GM18873 (cell line): ENCODE measurements at regions not wholly inside any gene's neighbourhood (a gene's known extent, or its start where the extent isn't known, plus 50 kb on each side); places are given as distances from the start of the nearest gene placed in this dataset.
"Not testable (repeated sequence)": the region's sequence is repeated elsewhere in the genome, so short reads cannot be mapped to it uniquely, and the experiment has no call there.

ENCODE experiments used
- ATAC-seq: cut with Tn5 transposase; IDR thresholded peaks from one replicate; pipeline ENCODE4 v1.9.1; 2021; ENCODE audit warnings: mild to moderate bottlenecking, moderate library complexity, moderate number of reproducible peaks; ENCODE audit not compliant: unreplicated experiment, low FRiP score

DNA sequence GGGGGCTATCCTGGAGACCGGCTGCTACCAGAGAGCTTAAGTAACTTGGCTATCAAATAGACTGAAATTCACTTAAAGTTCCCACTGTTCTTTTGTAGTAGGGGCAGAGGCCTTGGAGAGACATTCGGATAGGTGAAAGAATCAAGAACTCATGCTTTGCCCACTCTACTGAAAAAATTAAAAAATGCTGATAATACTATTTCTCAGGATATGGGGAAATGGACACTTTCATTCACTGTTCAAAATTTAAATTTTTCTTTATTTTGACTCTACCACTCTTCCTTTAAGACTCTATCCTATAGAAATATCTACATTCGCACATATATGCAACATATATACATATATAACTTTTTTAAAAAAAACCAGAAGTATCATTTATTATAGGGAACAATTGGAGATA is 117.8 kb upstream of the CHD6 start:
- ATAC-seq: no peak

DNA sequence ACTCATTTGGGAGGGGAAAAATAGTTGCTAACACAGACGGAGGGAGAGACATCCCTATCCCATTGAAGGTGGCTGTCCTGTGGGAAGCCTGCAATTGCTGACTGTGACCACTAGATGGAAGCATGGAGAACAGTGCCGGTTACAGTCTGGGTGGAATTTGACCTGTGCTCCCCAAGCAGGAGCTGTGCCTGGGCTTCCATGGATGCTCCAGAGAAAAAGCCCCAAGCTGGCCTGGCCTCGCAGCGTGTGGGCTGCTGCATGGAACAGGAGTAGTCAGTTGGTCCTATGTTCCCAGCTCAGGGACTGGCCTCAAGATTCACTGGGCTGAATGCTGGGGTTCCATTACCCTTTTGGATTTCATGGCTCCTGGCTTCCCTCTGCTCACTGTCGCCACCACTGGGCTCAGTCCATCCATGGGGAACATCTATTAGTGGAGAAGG is 116.3 kb upstream of the CHD6 start:
- ATAC-seq: no peak

DNA sequence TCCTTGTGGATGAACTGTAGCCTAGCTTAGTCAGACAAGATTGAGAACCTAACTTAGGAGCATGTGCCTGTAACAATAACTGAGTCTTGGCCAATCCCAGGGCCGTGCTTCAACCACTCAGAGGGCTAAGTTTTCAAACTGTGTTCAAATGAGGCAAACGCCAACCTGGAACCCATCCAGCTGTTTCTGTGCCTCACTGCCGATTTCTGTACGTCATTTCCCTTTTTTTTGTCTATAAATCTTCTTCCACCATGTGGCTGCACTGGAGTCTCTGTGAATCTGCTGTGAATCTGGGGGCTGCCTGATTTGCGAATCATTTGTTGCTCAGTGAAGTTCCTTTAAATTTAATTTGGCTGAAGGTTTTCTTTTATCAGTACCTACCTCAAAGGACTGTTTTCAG is 115.0 kb upstream of the CHD6 start:
- no peak for ATAC-seq

DNA sequence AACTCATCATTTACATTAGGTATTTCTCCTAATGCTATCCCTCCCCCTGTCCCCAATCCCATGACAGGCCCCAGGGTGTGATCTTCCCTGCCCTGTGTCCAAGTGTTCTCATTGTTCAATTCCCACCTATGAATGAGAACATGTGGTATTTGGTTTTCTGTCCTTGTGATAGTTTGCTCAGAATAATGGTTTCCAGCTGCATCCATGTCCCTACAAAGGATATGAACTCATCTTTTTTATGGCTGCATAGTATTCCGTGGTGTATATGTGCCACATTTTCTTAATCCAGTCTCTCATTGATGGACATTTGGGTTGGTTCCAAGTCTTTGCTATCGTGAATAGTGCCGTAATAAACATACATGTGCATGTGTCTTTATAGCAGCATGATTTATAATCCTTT is 113.0 kb upstream of the CHD6 start:
- ATAC-seq: not testable (repeated sequence)

DNA sequence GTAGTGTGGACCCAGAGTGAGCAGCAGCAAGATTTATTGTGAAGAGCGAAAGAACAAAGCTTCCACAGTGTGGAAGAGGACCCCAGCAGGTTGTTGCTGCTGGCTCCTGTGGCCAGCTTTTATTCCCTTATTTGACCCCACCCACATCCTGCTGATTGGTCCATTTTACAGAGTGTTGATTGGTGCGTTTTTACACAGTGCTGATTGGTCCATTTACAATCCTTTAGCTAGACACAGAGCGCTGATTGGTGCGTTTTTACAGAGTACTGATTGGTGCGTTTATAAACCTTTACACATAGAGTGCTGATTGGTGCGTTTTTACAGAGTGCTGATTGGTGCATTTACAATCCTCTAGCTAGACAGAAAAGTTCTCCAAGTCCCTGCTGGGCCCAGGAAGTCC is 109.5 kb upstream of the CHD6 start:
- not testable (repeated sequence) for ATAC-seq

DNA sequence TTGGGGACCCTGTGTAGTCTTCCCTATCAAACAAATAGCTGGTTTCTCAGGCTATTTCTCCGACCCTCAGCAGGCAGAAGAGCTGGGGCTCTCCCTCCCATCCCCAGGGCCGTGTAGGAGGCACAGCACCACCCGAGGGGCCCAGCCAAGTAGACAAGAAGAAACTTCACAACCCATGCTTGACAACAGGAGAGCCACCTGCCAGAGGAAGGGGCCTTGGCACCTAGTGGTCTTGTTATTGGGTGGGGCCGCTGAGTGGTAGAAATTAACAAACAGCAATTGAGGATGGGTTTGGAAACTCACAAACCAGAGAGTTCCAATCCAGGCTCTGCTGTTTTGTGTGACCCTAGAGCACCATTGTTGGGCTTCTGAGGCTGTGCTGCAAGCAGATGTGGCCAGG is 108.5 kb upstream of the CHD6 start:
- no peak for ATAC-seq

DNA sequence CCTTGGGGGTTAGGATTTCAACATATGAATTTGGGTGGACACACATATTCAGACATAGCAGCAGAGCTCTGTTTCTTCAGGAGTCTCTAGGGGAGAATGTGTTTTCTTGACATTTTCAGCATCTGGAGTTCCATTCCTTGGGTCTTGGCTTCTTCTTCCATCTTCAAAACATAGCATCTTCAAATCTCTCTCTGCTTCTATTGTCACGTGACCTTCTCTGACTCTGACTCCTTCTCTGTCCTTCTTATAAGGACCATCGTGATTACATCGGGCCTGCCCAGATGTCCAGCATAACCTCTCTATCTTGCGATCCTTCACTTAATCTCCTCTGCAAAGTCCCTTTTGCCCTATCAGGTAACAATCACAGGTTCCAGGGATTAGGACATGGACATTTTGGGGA is 101.0 kb upstream of the CHD6 start:
- no peak for ATAC-seq

DNA sequence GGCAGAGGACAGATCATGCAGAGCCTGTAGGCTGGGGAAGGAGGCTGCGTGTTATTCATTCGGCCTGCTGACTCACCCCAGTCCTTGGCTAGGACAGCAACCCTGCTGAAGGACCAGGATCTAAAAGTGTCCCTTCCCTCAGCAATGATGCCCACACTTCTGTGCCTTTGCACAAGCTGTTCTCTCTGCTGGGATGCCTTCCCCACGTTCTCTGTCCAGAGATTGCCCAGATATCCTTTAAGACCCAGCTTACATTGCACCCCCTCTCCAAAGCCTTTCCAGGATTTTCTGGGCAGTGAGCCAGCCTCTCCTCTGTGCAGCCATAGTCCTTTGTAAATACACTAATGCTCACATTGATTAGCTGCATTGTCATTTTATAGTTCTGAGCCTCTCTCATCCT is 99.3 kb upstream of the CHD6 start:
- ATAC-seq: no peak

DNA sequence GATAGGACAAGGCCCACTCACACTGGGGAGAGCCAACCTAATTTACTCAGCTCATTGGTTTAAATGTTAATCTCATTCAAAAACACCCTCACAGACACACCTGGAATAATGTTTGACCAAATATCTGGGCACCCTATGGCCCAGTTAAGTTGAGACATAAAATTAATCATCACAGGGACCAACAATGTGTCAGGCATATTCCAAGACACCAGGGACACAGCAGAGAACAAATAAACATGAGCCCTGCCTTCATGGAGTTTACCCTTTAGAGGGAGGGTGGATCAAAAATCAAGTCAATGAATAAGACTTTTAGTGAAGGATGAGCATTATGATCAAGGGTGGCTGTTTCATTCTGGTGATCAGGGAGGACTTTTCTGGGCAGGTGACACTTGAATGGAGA is 98.7 kb upstream of the CHD6 start:
- no peak for ATAC-seq

DNA sequence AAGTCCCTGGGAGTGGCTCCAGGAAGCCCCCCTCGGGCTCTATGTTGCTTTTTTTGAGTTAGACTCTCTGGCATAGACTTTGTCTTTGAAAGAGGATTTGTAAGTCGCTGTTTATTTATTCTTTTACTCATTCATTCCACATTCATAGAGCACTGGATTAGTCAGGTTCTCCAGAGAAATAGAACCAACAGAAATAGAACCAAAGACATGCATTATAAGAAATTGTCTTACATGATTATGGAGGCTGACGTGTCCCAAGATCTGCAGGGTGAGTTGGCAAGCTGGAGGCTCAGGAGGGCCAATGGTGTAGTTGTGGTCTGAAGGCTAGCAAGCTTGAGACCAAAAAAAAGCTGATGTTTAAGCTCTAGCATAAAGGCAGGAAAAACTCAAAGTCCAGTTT is 98.3 kb upstream of the CHD6 start:
- ATAC-seq: no peak

DNA sequence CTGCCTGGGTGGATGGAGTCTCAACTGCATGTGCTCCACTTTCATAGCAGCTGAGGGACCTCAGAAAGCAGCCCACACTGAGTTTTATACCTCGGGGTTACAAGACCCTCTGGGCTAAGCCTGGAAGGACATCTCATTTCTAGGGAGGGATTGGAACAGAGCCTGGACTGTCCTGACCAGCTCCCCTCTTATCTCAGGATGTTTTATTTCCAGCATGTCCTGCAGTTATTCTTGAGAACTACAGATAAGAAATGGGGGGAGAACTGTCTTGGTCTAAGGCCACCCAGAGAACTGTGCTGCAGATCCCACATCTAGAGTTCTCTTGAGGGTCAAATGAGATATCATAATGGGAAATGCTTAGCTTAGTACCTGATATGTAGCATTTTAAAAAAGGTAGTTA is 97.3 kb upstream of the CHD6 start:
- no peak for ATAC-seq

DNA sequence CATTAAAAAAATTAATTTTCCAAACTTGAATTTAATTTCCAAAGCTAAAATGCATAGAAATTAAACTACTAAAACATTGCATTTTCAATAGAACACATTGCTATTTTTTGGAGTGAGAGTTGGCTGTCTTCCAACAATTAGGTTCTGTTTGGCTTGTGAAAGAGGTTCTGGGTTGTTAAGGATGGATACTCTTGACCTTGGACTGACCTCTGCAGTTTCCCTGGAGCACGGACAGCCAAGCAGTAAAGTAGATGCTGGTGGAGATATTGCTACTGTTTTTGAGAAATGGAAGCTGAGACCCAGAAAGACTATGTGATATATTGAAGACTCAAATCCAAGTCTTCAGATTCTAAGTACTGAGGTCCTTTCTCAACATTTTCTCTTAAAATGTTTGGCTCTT is 95.9 kb upstream of the CHD6 start:
- no peak for ATAC-seq

DNA sequence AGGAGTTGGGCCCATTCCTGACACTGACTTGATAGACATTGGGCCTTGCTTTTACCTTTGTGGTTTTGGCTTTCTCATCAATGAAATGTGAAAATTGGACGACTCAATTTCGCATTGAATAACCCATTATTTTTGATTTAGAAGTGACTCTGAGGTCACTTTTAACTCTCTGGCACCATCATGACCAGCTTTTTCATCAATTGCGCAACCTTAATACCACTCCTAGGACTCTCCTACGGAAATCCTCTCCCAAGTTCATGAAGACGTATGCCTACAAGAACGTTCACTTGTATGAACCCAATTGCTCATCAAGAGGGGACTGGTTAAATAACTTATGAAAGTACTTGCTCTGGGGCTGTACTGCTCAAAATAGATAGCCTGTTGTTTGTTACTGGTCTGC is 86.7 kb upstream of the CHD6 start:
- ATAC-seq: no peak

DNA sequence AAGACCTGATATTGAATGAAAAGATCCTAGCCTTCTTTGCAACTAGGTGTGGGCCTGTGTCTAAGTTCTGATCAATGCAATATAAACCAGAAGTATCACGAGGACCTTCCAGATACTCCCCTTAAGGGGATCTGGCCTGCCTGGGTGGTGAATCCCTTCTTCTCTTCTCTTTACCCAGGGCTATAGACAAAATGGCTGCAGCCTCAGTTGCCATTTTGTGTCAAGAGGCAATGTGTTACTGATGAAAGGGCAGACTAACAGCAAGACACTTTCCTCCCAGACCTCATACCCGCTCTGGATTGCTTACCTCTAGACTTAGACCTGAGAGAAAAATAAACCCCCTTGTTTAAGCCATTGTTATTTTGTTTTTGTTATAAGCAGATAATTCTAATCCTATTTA is 84.5 kb upstream of the CHD6 start:
- ATAC-seq: no peak

DNA sequence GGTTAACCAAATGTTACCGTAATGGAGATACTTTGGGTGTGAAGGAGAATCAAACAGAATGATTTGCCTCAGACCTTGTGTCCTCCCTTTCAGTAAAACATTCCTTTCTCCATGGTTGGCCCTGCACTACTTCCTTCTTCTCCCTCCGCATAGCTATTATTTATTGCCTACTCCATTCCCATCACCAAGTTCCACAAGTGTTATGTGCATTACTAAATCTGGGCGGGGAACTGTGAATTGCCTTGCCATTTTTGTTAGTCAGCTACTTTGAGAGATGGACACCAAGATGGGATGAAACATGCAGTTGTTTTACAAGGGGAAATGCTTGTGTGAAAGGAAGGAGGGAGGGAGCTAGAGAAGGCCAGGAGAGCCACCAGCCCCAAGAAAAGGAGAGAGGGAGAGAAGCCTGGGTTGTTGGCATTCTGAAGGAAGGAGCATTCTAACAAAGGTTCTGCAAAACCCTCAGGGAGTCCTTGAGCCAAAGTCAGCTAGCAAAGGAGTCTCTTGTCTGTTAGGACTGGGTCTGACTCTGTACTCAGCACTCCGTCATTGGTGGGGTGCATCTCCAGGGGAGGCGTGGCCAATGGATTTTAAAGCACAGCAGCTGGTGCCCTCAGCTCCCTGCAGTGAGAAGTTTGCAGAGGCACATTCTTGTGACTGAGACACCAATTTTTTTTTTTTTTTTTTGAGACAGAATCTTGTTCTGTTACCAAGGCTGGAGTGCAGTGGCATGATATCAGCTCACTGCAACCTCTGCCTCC is 83.6 kb upstream of the CHD6 start:
- ATAC-seq: no peak

DNA sequence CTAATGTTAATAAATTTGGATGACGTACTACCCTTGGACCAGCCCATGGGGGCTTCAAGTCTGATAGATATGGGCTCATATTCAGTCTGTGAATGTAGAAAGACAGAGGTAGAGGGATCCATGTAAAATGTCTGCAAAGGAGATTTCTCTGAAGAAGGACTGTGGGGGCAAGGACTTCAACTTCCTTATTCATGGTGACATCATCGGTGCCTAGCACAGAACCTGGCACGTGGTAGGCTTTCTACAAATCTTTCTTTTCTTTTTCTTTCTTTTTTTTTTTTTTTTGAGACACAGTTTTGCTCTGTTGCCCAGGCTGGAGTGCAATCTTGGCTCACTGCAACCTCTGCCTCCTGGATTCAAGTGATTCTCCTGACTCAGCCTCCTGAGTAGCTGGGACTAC is 81.5 kb upstream of the CHD6 start:
- not testable (repeated sequence) for ATAC-seq

DNA sequence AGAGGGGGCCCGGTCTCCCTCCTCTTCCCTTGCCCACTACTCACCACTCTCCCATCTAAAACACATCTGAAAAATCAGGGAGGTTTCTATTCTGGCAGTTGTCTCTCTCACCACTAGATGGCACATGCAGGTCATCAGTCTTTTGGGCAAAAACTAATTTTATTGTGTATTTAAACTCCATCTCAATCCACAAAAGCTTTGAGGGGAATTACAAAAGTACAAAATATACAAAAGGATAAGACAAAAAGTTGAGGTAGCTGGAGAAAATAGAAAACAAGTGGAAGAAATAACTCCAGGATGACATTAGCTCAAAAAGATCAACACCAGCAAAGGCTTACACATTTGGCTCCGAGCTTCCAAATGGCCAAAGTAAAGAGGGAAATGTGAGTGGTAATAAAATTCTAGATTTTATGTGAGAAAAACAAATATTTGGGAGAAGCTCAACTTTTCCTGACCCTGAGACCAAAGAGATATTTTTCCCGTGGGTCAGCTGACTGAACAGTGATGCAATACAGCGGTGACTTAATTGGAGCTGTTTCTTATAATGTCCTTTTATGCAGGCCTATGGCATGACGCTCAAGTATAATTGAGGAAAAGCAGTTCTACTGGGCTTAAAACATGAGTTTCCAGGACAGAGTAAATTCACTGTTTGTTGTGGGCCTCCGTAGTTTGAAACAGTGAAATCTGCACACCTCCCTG is 79.8 kb upstream of the CHD6 start:
- no peak for ATAC-seq

DNA sequence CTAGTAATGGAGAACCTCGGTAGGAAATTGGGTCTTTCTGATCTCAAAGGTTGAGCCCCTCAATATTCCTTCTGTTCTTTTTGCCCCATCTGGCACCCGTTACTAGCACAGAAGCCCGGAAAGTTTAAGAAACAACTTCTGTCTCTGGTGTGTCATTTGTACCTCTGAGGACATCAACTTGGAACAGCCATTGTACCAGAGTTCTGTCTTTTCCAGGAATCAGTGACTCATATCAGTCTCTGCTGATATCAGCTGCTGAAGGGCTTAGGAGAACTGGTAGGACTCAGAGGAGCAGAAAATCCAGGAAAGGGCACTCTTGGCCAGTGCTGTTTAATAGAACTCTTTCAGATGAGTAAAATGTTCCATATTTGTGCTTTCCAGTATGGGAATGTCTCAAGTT is 78.3 kb upstream of the CHD6 start:
- ATAC-seq: no peak

DNA sequence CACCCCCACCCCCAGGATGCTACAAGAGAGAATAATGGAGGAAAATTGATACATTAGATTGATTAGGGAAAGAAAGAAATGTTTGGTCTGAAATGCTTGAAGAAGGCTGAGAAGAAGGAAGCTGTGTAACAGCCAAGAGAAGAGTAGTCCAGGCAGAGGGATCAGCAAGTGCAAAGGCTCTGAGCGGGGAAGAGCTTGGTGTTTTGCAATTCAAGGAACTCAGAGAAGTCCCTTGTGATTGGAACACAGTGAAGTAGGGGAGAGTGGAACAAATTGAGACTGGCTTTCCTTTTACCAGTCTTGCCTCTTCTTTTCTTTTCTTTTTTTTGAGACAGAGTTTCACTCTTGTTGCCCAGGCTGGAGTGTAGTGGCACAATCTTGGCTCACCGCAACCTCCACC is 76.6 kb upstream of the CHD6 start:
- no peak for ATAC-seq

DNA sequence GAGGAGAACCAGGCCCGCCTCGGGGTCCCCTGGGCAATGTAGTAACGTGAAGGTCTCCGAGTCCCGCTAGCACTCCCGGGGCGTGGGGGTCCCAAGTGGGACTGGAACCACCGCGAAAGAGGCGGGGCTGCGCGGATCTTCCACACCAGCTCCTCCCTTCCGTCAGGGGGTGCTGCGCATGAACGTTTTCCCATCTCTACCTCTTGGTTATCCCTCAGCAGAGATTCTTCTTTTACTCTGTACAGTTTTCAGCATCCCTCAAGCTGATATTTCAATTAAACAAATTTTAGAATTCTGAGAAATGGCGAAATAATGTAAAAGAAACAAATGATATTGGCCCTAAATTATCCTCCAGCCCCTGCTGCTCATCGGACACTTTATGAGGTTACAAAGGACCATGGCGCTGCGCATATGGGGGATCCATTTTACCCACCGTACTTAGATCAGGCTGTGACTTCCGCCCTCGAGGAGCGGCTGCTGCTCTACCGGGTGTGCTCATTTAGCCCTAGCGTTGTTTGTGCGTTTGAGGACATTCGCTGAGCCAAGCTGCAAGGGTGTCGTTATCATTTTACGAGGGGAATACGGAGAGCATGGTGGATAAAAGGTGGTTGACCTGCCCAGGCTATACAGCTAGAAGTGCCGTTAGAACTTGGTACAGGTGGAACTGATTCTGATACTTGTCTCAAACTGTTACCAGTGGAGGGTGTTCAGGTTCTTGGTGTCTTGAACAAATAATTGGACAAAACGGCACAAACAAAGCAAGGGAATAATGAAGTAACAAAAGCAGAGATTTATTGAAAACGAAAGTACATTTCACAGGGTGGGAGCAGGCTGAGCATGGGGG is 75.2 kb upstream of the CHD6 start:
- ATAC-seq: peak; percentile 69

DNA sequence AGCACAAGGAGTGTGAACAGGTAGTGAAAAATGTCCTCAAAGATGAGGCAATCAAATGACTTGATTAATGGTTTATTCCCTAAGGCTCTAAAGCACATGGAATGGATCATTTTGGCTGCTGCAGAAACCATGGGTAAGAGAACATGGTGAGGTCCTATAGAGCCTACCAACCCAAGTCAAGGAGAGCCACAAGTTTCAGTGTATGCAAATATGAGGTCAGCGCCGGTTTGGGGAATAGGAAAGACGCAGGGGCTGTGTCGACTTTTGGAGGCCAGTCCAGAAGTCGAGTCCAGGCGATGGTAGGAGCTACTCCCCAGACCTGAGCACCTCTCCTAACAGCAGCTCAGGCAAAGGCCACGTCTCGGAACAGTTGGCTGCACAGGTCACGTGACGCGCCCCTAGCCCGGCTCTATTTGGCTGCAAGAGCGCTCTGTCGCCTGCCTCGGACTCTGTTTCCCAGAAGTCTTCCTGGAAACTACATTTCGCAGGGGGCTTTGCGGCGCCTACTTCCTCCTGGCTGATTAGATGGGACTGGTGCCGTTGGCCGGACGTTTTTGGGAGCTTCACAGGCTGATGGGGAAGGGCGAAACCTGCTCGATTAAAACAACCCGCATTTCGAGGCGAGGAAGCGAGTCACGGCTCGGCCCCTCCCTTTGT is 74.4 kb upstream of the CHD6 start:
- ATAC-seq: peak; percentile 36
